K562 (cell line): ENCODE measurements at regions not wholly inside any gene's neighbourhood (a gene's known extent, or its start where the extent isn't known, plus 50 kb on each side); places are given as distances from the start of the nearest gene placed in this dataset.
A peak's percentile ranks its signal among the peaks of the same experiment; 100 is the strongest.

Experiments used
- ARID1B ChIP-seq: fragments of 450-650 bp; IDR thresholded peaks from 2 replicates; pipeline ENCODE4 v1.6.1; 2016; ENCODE audit warnings: antibody characterized with exemption, mild to moderate bottlenecking, inconsistent platforms
- CCAR2 ChIP-seq: fragments of 200-400 bp; formaldehyde crosslinking; IDR thresholded peaks from 2 replicates; pipeline ENCODE4 v1.6.1; 2017; ENCODE audit warnings: mild to moderate bottlenecking, low read depth, low read length
- CTBP1 ChIP-seq: fragments of 450-650 bp; IDR thresholded peaks from 2 replicates; pipeline ENCODE4 v1.6.1; 2016; ENCODE audit warnings: borderline replicate concordance
- ETS1 ChIP-seq: conservative IDR thresholded peaks from 2 replicates; pipeline ENCODE4 v1.6.1; 2011; ENCODE audit warnings: low read depth, mild to moderate bottlenecking, low read length; ENCODE audit not compliant: control insufficient read depth
- GTF2E2 ChIP-seq: fragments of 200-800 bp; sonication (Bioruptor generic); IDR thresholded peaks from 2 replicates; pipeline ENCODE4 v1.6.1; 2016; ENCODE audit warnings: missing genetic modification characterization, missing compliant biosample characterization
- KLF13 ChIP-seq: fragments of 450-650 bp; IDR thresholded peaks from 2 replicates; pipeline ENCODE4 v1.6.1; 2016; ENCODE audit warnings: missing genetic modification characterization, low read depth, mild to moderate bottlenecking, missing compliant biosample characterization, moderate library complexity, borderline replicate concordance
- MAX ChIP-seq: sonication (generic); formaldehyde crosslinking; IDR thresholded peaks from 2 replicates; pipeline ENCODE4 v1.9.0; 2022; ENCODE audit warnings: mild to moderate bottlenecking, missing genetic modification reagents
- MAZ ChIP-seq, 2 experiments: fragments of 450-650 bp in 1 of 2; sonication (generic) in 1 of 2; formaldehyde crosslinking; IDR thresholded peaks in 1 of 2; conservative IDR thresholded peaks in 1 of 2; 2 replicates each; pipeline versions ENCODE4 v1.4.0 to v1.5.0; 2020; ENCODE audit warnings: mild to moderate bottlenecking in 1 of 2, missing genetic modification reagents in 1 of 2
- MEIS2 ChIP-seq: fragments of 450-650 bp; IDR thresholded peaks from 2 replicates; pipeline ENCODE4 v1.6.1; 2014; ENCODE audit warnings: mild to moderate bottlenecking; ENCODE audit not compliant: partially characterized antibody
- NFYB ChIP-seq: IDR thresholded peaks from 2 replicates; pipeline ENCODE4 v1.6.1; 2011; ENCODE audit warnings: mild to moderate bottlenecking, moderate library complexity; ENCODE audit not compliant: insufficient read length; ENCODE audit errors: extremely low read depth
- PBX2 ChIP-seq, 2 experiments: IDR thresholded peaks in 1 of 2; conservative IDR thresholded peaks in 1 of 2; 2 replicates each; pipeline ENCODE4 v1.6.1; 2016; ENCODE audit warnings: low read depth in 2 of 2, mild to moderate bottlenecking in 1 of 2, missing compliant biosample characterization in 1 of 2, missing genetic modification characterization in 1 of 2, moderate library complexity in 1 of 2
- PHF21A ChIP-seq: fragments of 450-650 bp; IDR thresholded peaks from 2 replicates; pipeline ENCODE4 v1.6.1; 2017; ENCODE audit warnings: low read depth, borderline replicate concordance
- RAD21 ChIP-seq, 2 experiments: fragments of 250-450 bp in 1 of 2; fragments of 450-650 bp in 1 of 2; sonication (Bioruptor Pico) in 1 of 2; formaldehyde crosslinking in 1 of 2; IDR thresholded peaks in 1 of 2; conservative IDR thresholded peaks in 1 of 2; 2 replicates each; pipeline versions ENCODE4 v1.4.0 to v1.8.0; 2020 to 2022; ENCODE audit warnings: mild to moderate bottlenecking in 2 of 2, moderate library complexity in 1 of 2
- RB1 ChIP-seq: fragments of 450-650 bp; IDR thresholded peaks from 2 replicates; pipeline ENCODE4 v1.6.1; 2017; ENCODE audit warnings: low read depth, mild to moderate bottlenecking
- SMARCA5 ChIP-seq: fragments of 450-650 bp; IDR thresholded peaks from 2 replicates; pipeline ENCODE4 v1.6.1; 2016
- SRSF1 ChIP-seq: fragments of 200-400 bp; formaldehyde crosslinking; IDR thresholded peaks from 2 replicates; pipeline ENCODE4 v1.6.1; 2017; ENCODE audit warnings: mild to moderate bottlenecking, low read depth, low read length, moderate library complexity
- XRCC4 ChIP-seq: IDR thresholded peaks from one replicate; pipeline ENCODE4 v1.6.1; 2011; ENCODE audit not compliant: insufficient read depth, insufficient read length; ENCODE audit errors: extremely low read depth
- ZBTB1 ChIP-seq: sonication (generic); formaldehyde crosslinking; IDR thresholded peaks from 2 replicates; pipeline ENCODE4 v1.8.1; 2023; ENCODE audit warnings: missing genetic modification reagents, low read depth, mild to moderate bottlenecking, borderline replicate concordance
- ZFP36 ChIP-seq: fragments of 150-350 bp; IDR thresholded peaks from 2 replicates; pipeline ENCODE4 v1.6.1; 2018; ENCODE audit warnings: low read length, low read depth; ENCODE audit not compliant: partially characterized antibody
- ZNF174 ChIP-seq: fragments of 250-450 bp; sonication (Bioruptor Pico); IDR thresholded peaks from 2 replicates; pipeline ENCODE4 v1.4.0; 2020; ENCODE audit warnings: mild to moderate bottlenecking
- ZNF197 ChIP-seq: fragments of 200-800 bp; sonication (Bioruptor generic); IDR thresholded peaks from 2 replicates; pipeline ENCODE4 v1.6.1; 2016; ENCODE audit warnings: low read depth, missing genetic modification characterization, missing compliant biosample characterization
- ZNF408 ChIP-seq: fragments of 250-450 bp; sonication (Bioruptor Pico); IDR thresholded peaks from 2 replicates; pipeline ENCODE4 v1.4.0; 2020; ENCODE audit warnings: low read depth, mild to moderate bottlenecking, moderate library complexity
- ZNF76 ChIP-seq: fragments of 250-450 bp; sonication (Bioruptor Pico); IDR thresholded peaks from 2 replicates; pipeline ENCODE4 v1.4.0; 2020; ENCODE audit warnings: mild to moderate bottlenecking, moderate library complexity, borderline replicate concordance

- TF ChIP-seq PBX2 (CRISPR knock-in tag; IDR thresholded peaks at IDR 0.05; ENCODE audit: low read depth): no peak
- no peak for TF ChIP-seq PBX2 (tag; conservative IDR thresholded peaks at IDR 0.05; ENCODE audit: low read depth)
- TF ChIP-seq ZBTB1 (CRISPR knock-in tag): 0 out of 2 replicates have a peak, but pooled peaks have one; percentile 22
- no peak for TF ChIP-seq RB1
- no peak for TF ChIP-seq ZFP36
- 0 out of 2 replicates have a peak, but pooled peaks have one; percentile 32 for TF ChIP-seq ETS1
- peak in 1 of 2 experiments; percentile 33; a peak in 2 of 4 replicates for TF ChIP-seq RAD21 (CRISPR knock-in tag; conservative IDR thresholded peaks at IDR 0.05 in 1 of 2, IDR thresholded peaks at IDR 0.05 in 1 of 2)
- TF ChIP-seq ZNF197 (CRISPR knock-in tag): 0 out of 2 replicates have a peak, but pooled peaks have one; percentile 77
- TF ChIP-seq MAX (CRISPR knock-in tag): no peak
- no peak for TF ChIP-seq ZNF174 (CRISPR knock-in tag)
- no peak for TF ChIP-seq ZNF76 (CRISPR knock-in tag)
- TF ChIP-seq NFYB: no peak
- no peak for TF ChIP-seq SMARCA5
- no peak for TF ChIP-seq ZNF408
- peak in 1 of 2 experiments; percentile 76 for TF ChIP-seq MAZ (CRISPR knock-in tag; conservative IDR thresholded peaks at IDR 0.05 in 1 of 2, IDR thresholded peaks at IDR 0.05 in 1 of 2)
- peak; percentile 15; the same call in 1 of the 2 replicates for TF ChIP-seq ARID1B
- 0 out of 2 replicates have a peak, but pooled peaks have one; percentile 20 for TF ChIP-seq KLF13 (tag)
- TF ChIP-seq CCAR2: no peak
- no peak; the same call in 1 of the 2 replicates for TF ChIP-seq CTBP1
- TF ChIP-seq SRSF1: no peak
- TF ChIP-seq GTF2E2 (tag): no peak
- TF ChIP-seq XRCC4: no peak
- TF ChIP-seq PHF21A: no peak
- no peak for TF ChIP-seq MEIS2
Measured at GRCh38 chr10:21173802-21174714, 276.9 kb upstream of the NEBL start (continued).
